ENCODE measurements at regions not wholly inside any gene's neighbourhood (a gene's known extent, or its start where the extent isn't known, plus 50 kb on each side); places are given as distances from the start of the nearest gene placed in this dataset.
A peak's percentile ranks its signal among the peaks of the same experiment; 100 is the strongest.

GRCh38 chr9:74281674-74282073, 215.5 kb upstream of the RORB start:
- no peak for DNase-seq (ENCODE audit: extremely low spot score, unreplicated experiment)
- Mint-ChIP-seq H3K27me3 (no peaks in the 10 kb centered on the region), H3K9me3 (no peaks in the 10 kb centered on the region), H3K4me1 (ENCODE audit: unreplicated experiment) (no peaks in the 10 kb centered on the region), H3K36me3 (no peaks in the 10 kb centered on the region), H3K4me3 (no peak overlapping the region), H3K27ac (no peak overlapping the region)
- peak; percentile 34 for TF ChIP-seq CTCF (conservative IDR thresholded peaks at IDR 0.05)

- no peaks in the 10 kb centered on the region for H3K27me3 Mint-ChIP-seq
- H3K4me3 Mint-ChIP-seq: no peak overlapping the region
- no peaks in the 10 kb centered on the region for H3K9me3 Mint-ChIP-seq
- no peaks in the 10 kb centered on the region for H3K36me3 Mint-ChIP-seq
- no peak overlapping the region for H3K27ac Mint-ChIP-seq
- TF ChIP-seq CTCF (conservative IDR thresholded peaks at IDR 0.05): no peak
- no peaks in the 10 kb centered on the region for H3K4me1 Mint-ChIP-seq (ENCODE audit: unreplicated experiment)
- DNase-seq (ENCODE audit: extremely low spot score, unreplicated experiment): no peak
These were observed 214.4 kb upstream of the RORB start for GRCh38 chr9:74282526-74283253.

GRCh38 chr9:74284581-74285450, 212.3 kb upstream of the RORB start:
- TF ChIP-seq CTCF (conservative IDR thresholded peaks at IDR 0.05): no peak
- Mint-ChIP-seq H3K9me3 (no peaks in the 10 kb centered on the region), H3K36me3 (no peaks in the 10 kb centered on the region), H3K4me1 (ENCODE audit: unreplicated experiment) (no peaks in the 10 kb centered on the region), H3K27ac (no peak overlapping the region), H3K27me3 (no peaks in the 10 kb centered on the region), H3K4me3 (no peak overlapping the region)
- DNase-seq (ENCODE audit: extremely low spot score, unreplicated experiment): no peak

GRCh38 chr9:74293479-74293878, 203.7 kb upstream of the RORB start:
- no peak overlapping the region for H3K27ac Mint-ChIP-seq
- no peaks in the 10 kb centered on the region for H3K4me1 Mint-ChIP-seq (ENCODE audit: unreplicated experiment)
- TF ChIP-seq CTCF (conservative IDR thresholded peaks at IDR 0.05): no peak
- no peaks in the 10 kb centered on the region for H3K27me3 Mint-ChIP-seq
- no peak for DNase-seq (ENCODE audit: extremely low spot score, unreplicated experiment)
- H3K36me3 Mint-ChIP-seq: no peaks in the 10 kb centered on the region
- no peaks in the 10 kb centered on the region for H3K9me3 Mint-ChIP-seq
- no peak overlapping the region for H3K4me3 Mint-ChIP-seq

- no peak overlapping the region for H3K4me3 Mint-ChIP-seq
- no peaks in the 10 kb centered on the region for H3K36me3 Mint-ChIP-seq
- no peak overlapping the region for H3K27ac Mint-ChIP-seq
- no peak for DNase-seq (ENCODE audit: extremely low spot score, unreplicated experiment)
- TF ChIP-seq CTCF (conservative IDR thresholded peaks at IDR 0.05): no peak
- no peaks in the 10 kb centered on the region for H3K27me3 Mint-ChIP-seq
- no peaks in the 10 kb centered on the region for H3K4me1 Mint-ChIP-seq (ENCODE audit: unreplicated experiment)
- no peaks in the 10 kb centered on the region for H3K9me3 Mint-ChIP-seq
These were observed 193.2 kb upstream of the RORB start for GRCh38 chr9:74303945-74304344.

All from type B pancreatic cell (in vitro differentiated cells).